ENCODE measurements at regions not wholly inside any gene's neighbourhood (a gene's known extent, or its start where the extent isn't known, plus 50 kb on each side); places are given as distances from the start of the nearest gene placed in this dataset.

- Mint-ChIP-seq H3K27ac (no peak overlapping the region), H3K27me3 (no peaks in the 10 kb centered on the region), H3K9me3 (ENCODE audit: insufficient read depth) (no peaks in the 10 kb centered on the region), H3K4me3 (no peak overlapping the region), H3K4me1 (no peaks in the 10 kb centered on the region)
- H3K9me3 ChIP-seq (ENCODE audit: control extremely low read depth in 1 of 3, control insufficient read depth in 2 of 3, insufficient read depth in 1 of 3, low read length in 2 of 3), result peaks cover 0 to 1% (median 0%) of the 10 kb centered on the region in 3 donors
- H3K79me2 ChIP-seq (ENCODE audit: control insufficient read depth, insufficient read depth, low read length), result no peaks in the 10 kb centered on the region
- H3K9ac ChIP-seq (ENCODE audit: low read length), result no peak overlapping the region
- intact Hi-C loops (cut with micrococcal nuclease), result no loop called here
- POLR2A ChIA-PET, result no interaction called here
- no peaks in the 10 kb centered on the region for H3K4me1 ChIP-seq (ENCODE audit: control insufficient read depth in 2 of 2, insufficient read depth in 2 of 2, low read length in 2 of 2)
- no peak for ATAC-seq (ENCODE audit: low read depth)
- no peak overlapping the region for H2AFZ ChIP-seq (ENCODE audit: insufficient read depth, low read depth, low read length, poor library complexity, severe bottlenecking)
- CTCF ChIA-PET, result no interaction called here
- H3K36me3 ChIP-seq (replicated peaks in 1 of 2; ENCODE audit: control extremely low read depth in 1 of 2, control insufficient read depth in 1 of 2, extremely low read depth in 1 of 2, insufficient read depth in 2 of 2, low read length in 1 of 2), result no peaks in the 10 kb centered on the region
- peaks cover 0 to 5% (median 0%) of the 10 kb centered on the region in 4 experiments for H3K27me3 ChIP-seq (replicated peaks in 1 of 4; ENCODE audit: control extremely low read depth in 1 of 4, control insufficient read depth in 3 of 4, insufficient read depth in 4 of 4, low read length in 3 of 4)
- TF ChIP-seq, protein P1, sequence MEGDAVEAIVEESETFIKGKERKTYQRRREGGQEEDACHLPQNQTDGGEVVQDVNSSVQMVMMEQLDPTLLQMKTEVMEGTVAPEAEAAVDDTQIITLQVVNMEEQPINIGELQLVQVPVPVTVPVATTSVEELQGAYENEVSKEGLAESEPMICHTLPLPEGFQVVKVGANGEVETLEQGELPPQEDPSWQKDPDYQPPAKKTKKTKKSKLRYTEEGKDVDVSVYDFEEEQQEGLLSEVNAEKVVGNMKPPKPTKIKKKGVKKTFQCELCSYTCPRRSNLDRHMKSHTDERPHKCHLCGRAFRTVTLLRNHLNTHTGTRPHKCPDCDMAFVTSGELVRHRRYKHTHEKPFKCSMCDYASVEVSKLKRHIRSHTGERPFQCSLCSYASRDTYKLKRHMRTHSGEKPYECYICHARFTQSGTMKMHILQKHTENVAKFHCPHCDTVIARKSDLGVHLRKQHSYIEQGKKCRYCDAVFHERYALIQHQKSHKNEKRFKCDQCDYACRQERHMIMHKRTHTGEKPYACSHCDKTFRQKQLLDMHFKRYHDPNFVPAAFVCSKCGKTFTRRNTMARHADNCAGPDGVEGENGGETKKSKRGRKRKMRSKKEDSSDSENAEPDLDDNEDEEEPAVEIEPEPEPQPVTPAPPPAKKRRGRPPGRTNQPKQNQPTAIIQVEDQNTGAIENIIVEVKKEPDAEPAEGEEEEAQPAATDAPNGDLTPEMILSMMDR (IDR thresholded peaks at IDR 0.05), result no peak
- TF ChIP-seq EZH2 (IDR thresholded peaks at IDR 0.05; ENCODE audit: borderline replicate concordance, insufficient read depth, low read depth, low read length, poor library complexity, severe bottlenecking), result no peak
- no peak overlapping the region for H3K4me3 ChIP-seq (ENCODE audit: control extremely low read depth in 1 of 5, extremely low read depth in 1 of 5, insufficient read depth in 1 of 5, low read depth in 2 of 5, low read length in 4 of 5)
- DNase-seq, result no peak
- no CpG with 5 or more reads among the region's 6 CpGs for WGBS (ENCODE audit: insufficient coverage)
- H4K20me1 ChIP-seq (ENCODE audit: control insufficient read depth, insufficient read depth, low read length, poor library complexity, severe bottlenecking), result no peaks in the 10 kb centered on the region
- H3K4me2 ChIP-seq (replicated peaks; ENCODE audit: low read depth, low read length, poor library complexity, severe bottlenecking), result no peak overlapping the region
- no peak overlapping the region for H3K27ac ChIP-seq (ENCODE audit: low read length in 2 of 2)
Measured at GRCh38 chr15:98203872-98204660, 243.6 kb downstream of the ARRDC4 start.

DNA sequence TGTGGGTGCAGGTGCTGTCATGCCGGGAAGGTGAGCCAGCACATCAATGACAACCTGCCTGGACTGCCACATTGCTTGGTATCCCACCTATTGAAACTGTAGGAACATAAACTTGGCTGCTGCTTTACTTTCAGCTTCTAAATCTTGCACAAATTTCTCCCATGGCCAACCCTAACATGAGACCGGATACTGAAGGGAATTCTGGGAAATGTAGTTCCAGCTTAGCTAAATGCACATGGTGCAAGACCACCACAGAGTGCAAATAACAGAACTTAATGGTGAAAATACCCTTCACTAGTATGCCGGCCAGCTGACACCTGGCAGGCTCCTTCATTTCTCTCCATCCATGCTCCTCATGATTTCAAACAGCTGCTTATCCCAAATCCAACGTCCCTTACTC lies 247.4 kb downstream of the ARRDC4 start:
- Histone ChIP-seq H3K27ac (ENCODE audit: low read length in 2 of 2) (no peak overlapping the region), H3K27me3 (replicated peaks in 1 of 4; ENCODE audit: control extremely low read depth in 1 of 4, control insufficient read depth in 3 of 4, insufficient read depth in 4 of 4, low read length in 3 of 4) (no peaks in the 10 kb centered on the region), H3K4me1 (ENCODE audit: control insufficient read depth in 2 of 2, insufficient read depth in 2 of 2, low read length in 2 of 2) (no peaks in the 10 kb centered on the region), H3K79me2 (ENCODE audit: control insufficient read depth, insufficient read depth, low read length) (no peaks in the 10 kb centered on the region), H4K20me1 (ENCODE audit: control insufficient read depth, insufficient read depth, low read length, poor library complexity, severe bottlenecking) (no peaks in the 10 kb centered on the region), H3K4me2 (replicated peaks; ENCODE audit: low read depth, low read length, poor library complexity, severe bottlenecking) (no peak overlapping the region), H3K4me3 (ENCODE audit: control extremely low read depth in 1 of 5, extremely low read depth in 1 of 5, insufficient read depth in 1 of 5, low read depth in 2 of 5, low read length in 4 of 5) (no peak overlapping the region), H3K9me3 (ENCODE audit: control extremely low read depth in 1 of 3, control insufficient read depth in 2 of 3, insufficient read depth in 1 of 3, low read length in 2 of 3) (peaks cover 0 to 1% (median 0%) of the 10 kb centered on the region in 3 donors), H3K36me3 (replicated peaks in 1 of 2; ENCODE audit: control extremely low read depth in 1 of 2, control insufficient read depth in 1 of 2, extremely low read depth in 1 of 2, insufficient read depth in 2 of 2, low read length in 1 of 2) (no peaks in the 10 kb centered on the region), H3K9ac (ENCODE audit: low read length) (no peak overlapping the region), H2AFZ (ENCODE audit: insufficient read depth, low read depth, low read length, poor library complexity, severe bottlenecking) (no peak overlapping the region)
- no peak overlapping the region for H3K27ac Mint-ChIP-seq
- no peak overlapping the region for H3K4me3 Mint-ChIP-seq
- WGBS (ENCODE audit: insufficient coverage), result 83% methylated on average over 4 of the region's 4 CpGs
- POLR2A ChIA-PET, result no interaction called here
- ATAC-seq (ENCODE audit: low read depth), result no peak
- TF ChIP-seq, protein P1 (IDR thresholded peaks at IDR 0.05), result no peak
- no peak for TF ChIP-seq EZH2 (IDR thresholded peaks at IDR 0.05; ENCODE audit: borderline replicate concordance, insufficient read depth, low read depth, low read length, poor library complexity, severe bottlenecking)
- no peaks in the 10 kb centered on the region for H3K9me3 Mint-ChIP-seq (ENCODE audit: insufficient read depth)
- no peak for DNase-seq
- CTCF ChIA-PET, result no interaction called here
- H3K27me3 Mint-ChIP-seq, result no peaks in the 10 kb centered on the region
- H3K4me1 Mint-ChIP-seq, result no peaks in the 10 kb centered on the region
- intact Hi-C loops (cut with micrococcal nuclease), result no loop called here
